ENCODE measurements at regions not wholly inside any gene's neighbourhood (a gene's known extent, or its start where the extent isn't known, plus 50 kb on each side); places are given as distances from the start of the nearest gene placed in this dataset.
"Not testable (repeated sequence)": the region's sequence is repeated elsewhere in the genome, so short reads cannot be mapped to it uniquely, and the experiment has no call there.

GRCh38 chr6:134569996-134570395, 252.1 kb upstream of the SGK1 start:
- H3K27ac Mint-ChIP-seq = peak overlapping the region in 3 of 8 donors; percentile 7 to 37 (median 8)
- H3K36me3 Mint-ChIP-seq = peaks cover 0 to 26% (median 0%) of the 10 kb centered on the region in 3 donors
- peak overlapping the region in 2 of 7 donors; percentile 18 to 25 for H3K4me3 Mint-ChIP-seq
- H3K27ac ChIP-seq (ENCODE audit: low read depth, low read length); H3K36me3 ChIP-seq (ENCODE audit: insufficient read depth, low read length); POLR2A ChIA-PET; H3K4me3 ChIP-seq (ENCODE audit: low read length); CTCF ChIA-PET; H3K4me1 Mint-ChIP-seq; H3K27me3 ChIP-seq (ENCODE audit: insufficient read depth, low read length, poor library complexity, severe bottlenecking); H3K4me1 ChIP-seq (ENCODE audit: insufficient read depth, low read length); H3K9me3 ChIP-seq (ENCODE audit: low read length); H3K9me3 Mint-ChIP-seq; DNase-seq: not testable (repeated sequence)
- peaks cover 7 to 20% of the 10 kb centered on the region in 2 donors for H3K27me3 Mint-ChIP-seq

DNA sequence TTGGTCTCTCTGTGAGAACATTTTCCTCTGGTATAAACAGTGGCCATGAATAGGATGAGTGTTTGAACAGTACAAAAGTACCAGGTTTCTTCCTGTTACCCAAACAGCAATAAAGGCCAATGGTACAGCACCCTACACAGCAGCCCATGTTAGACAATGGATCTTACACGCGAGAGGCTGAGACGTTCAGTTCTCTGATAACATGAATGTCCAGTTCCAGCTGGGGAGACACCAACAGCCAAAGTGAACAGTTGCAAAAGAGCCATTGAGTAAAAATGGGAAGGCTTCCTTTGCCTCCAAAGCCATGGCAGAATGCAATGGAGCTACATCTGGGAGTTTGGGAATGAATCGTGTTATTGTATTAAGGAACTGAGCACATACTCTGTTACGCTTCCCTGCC, 246.8 kb upstream of the SGK1 start:
- Mint-ChIP-seq H3K36me3 (peaks cover 0 to 16% (median 0%) of the 10 kb centered on the region in 3 donors), H3K4me3 (no peak overlapping the region), H3K27ac (no peak overlapping the region), H3K27me3 (peaks cover 4 to 9% of the 10 kb centered on the region in 2 donors), H3K9me3 (no peaks in the 10 kb centered on the region), H3K4me1 (peaks cover under 1 to 3% (median 2%) of the 10 kb centered on the region in 3 donors)
- CTCF ChIA-PET = no interaction called here
- Histone ChIP-seq H3K4me3 (ENCODE audit: low read length) (no peak overlapping the region), H3K36me3 (ENCODE audit: insufficient read depth, low read length) (no peaks in the 10 kb centered on the region), H3K27me3 (ENCODE audit: insufficient read depth, low read length, poor library complexity, severe bottlenecking) (no peaks in the 10 kb centered on the region), H3K9me3 (ENCODE audit: low read length) (no peaks in the 10 kb centered on the region), H3K27ac (ENCODE audit: low read depth, low read length) (no peak overlapping the region), H3K4me1 (ENCODE audit: insufficient read depth, low read length) (no peaks in the 10 kb centered on the region)
- DNase-seq = no peak
- POLR2A ChIA-PET = no interaction called here

- Histone ChIP-seq H3K4me1 (ENCODE audit: insufficient read depth, low read length) (no peaks in the 10 kb centered on the region), H3K36me3 (ENCODE audit: insufficient read depth, low read length) (no peaks in the 10 kb centered on the region), H3K9me3 (ENCODE audit: low read length) (no peaks in the 10 kb centered on the region), H3K27ac (ENCODE audit: low read depth, low read length) (no peak overlapping the region), H3K27me3 (ENCODE audit: insufficient read depth, low read length, poor library complexity, severe bottlenecking) (no peaks in the 10 kb centered on the region), H3K4me3 (ENCODE audit: low read length) (no peak overlapping the region)
- H3K4me1 Mint-ChIP-seq = no peaks in the 10 kb centered on the region
- no peak overlapping the region for H3K4me3 Mint-ChIP-seq
- peaks cover 0 to 1% (median 0%) of the 10 kb centered on the region in 5 donors for H3K9me3 Mint-ChIP-seq
- no peak overlapping the region for H3K27ac Mint-ChIP-seq
- no peak for DNase-seq
- POLR2A ChIA-PET = no interaction called here
- H3K36me3 Mint-ChIP-seq = peaks cover 0 to 4% (median 0%) of the 10 kb centered on the region in 3 donors
- CTCF ChIA-PET = no interaction called here
- no peaks in the 10 kb centered on the region for H3K27me3 Mint-ChIP-seq
Observed at GRCh38 chr6:134560019-134560418, 242.1 kb upstream of the SGK1 start.

DNA sequence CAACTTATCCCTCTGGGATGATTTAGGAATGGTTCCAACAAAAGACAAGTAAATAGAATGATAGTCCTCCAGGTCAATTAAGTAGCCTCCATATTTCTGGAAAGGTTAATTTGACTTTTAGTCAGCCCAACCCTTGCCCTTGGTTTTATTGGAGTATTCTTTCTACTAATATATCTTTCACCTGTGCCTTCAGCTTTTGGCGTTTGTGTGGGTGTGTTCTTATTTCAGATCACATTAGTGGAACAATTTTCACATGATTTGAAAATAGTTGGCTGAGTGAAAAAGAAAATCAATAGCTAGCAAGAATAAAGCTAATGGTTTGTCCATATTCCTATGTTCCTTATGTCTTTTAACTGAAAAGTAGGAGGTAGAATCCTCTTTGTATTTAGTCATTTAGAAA, 239.6 kb upstream of the SGK1 start:
- no peak overlapping the region for H3K4me3 ChIP-seq (ENCODE audit: low read length)
- Mint-ChIP-seq H3K4me1 (no peaks in the 10 kb centered on the region), H3K27me3 (no peaks in the 10 kb centered on the region), H3K9me3 (peaks cover 0 to 1% (median 0%) of the 10 kb centered on the region in 5 donors), H3K36me3 (peaks cover 0 to 4% (median 0%) of the 10 kb centered on the region in 3 donors), H3K4me3 (no peak overlapping the region), H3K27ac (no peak overlapping the region)
- H3K4me1 ChIP-seq (ENCODE audit: insufficient read depth, low read length) = no peaks in the 10 kb centered on the region
- ChIA-PET CTCF (no interaction called here), POLR2A (no interaction called here)
- no peaks in the 10 kb centered on the region for H3K27me3 ChIP-seq (ENCODE audit: insufficient read depth, low read length, poor library complexity, severe bottlenecking)
- DNase-seq = no peak
- no peak overlapping the region for H3K27ac ChIP-seq (ENCODE audit: low read depth, low read length)
- H3K36me3 ChIP-seq (ENCODE audit: insufficient read depth, low read length) = no peaks in the 10 kb centered on the region
- H3K9me3 ChIP-seq (ENCODE audit: low read length) = no peaks in the 10 kb centered on the region

- H3K9me3 Mint-ChIP-seq = peaks cover 0 to 1% (median 0%) of the 10 kb centered on the region in 5 donors
- no peaks in the 10 kb centered on the region for H3K4me1 Mint-ChIP-seq
- H3K27me3 ChIP-seq (ENCODE audit: insufficient read depth, low read length, poor library complexity, severe bottlenecking) = no peaks in the 10 kb centered on the region
- no peak overlapping the region for H3K27ac ChIP-seq (ENCODE audit: low read depth, low read length)
- H3K36me3 Mint-ChIP-seq = peaks cover 0 to 4% (median 0%) of the 10 kb centered on the region in 3 donors
- ChIA-PET POLR2A (no interaction called here), CTCF (no interaction called here)
- DNase-seq = no peak
- H3K36me3 ChIP-seq (ENCODE audit: insufficient read depth, low read length) = no peaks in the 10 kb centered on the region
- no peak overlapping the region for H3K4me3 ChIP-seq (ENCODE audit: low read length)
- H3K27ac Mint-ChIP-seq = no peak overlapping the region
- no peak overlapping the region for H3K4me3 Mint-ChIP-seq
- no peaks in the 10 kb centered on the region for H3K9me3 ChIP-seq (ENCODE audit: low read length)
- H3K4me1 ChIP-seq (ENCODE audit: insufficient read depth, low read length) = no peaks in the 10 kb centered on the region
- peaks cover 0 to 6% of the 10 kb centered on the region in 2 donors for H3K27me3 Mint-ChIP-seq
Observed at GRCh38 chr6:134555672-134556071, 237.8 kb upstream of the SGK1 start.

GRCh38 chr6:134553936-134554335, 236.0 kb upstream of the SGK1 start:
- Mint-ChIP-seq H3K9me3 (peaks cover 0 to 1% (median 0%) of the 10 kb centered on the region in 5 donors), H3K27ac (no peak overlapping the region), H3K4me1 (no peaks in the 10 kb centered on the region), H3K36me3 (peaks cover 0 to 4% (median 0%) of the 10 kb centered on the region in 3 donors), H3K27me3 (peaks cover 2 to 10% of the 10 kb centered on the region in 2 donors), H3K4me3 (no peak overlapping the region)
- no peak for DNase-seq
- Histone ChIP-seq H3K27me3 (ENCODE audit: insufficient read depth, low read length, poor library complexity, severe bottlenecking) (no peaks in the 10 kb centered on the region), H3K36me3 (ENCODE audit: insufficient read depth, low read length) (no peaks in the 10 kb centered on the region), H3K27ac (ENCODE audit: low read depth, low read length) (no peak overlapping the region), H3K4me1 (ENCODE audit: insufficient read depth, low read length) (no peaks in the 10 kb centered on the region), H3K4me3 (ENCODE audit: low read length) (no peak overlapping the region), H3K9me3 (ENCODE audit: low read length) (no peaks in the 10 kb centered on the region)
- CTCF ChIA-PET = no interaction called here
- POLR2A ChIA-PET = no interaction called here

DNA sequence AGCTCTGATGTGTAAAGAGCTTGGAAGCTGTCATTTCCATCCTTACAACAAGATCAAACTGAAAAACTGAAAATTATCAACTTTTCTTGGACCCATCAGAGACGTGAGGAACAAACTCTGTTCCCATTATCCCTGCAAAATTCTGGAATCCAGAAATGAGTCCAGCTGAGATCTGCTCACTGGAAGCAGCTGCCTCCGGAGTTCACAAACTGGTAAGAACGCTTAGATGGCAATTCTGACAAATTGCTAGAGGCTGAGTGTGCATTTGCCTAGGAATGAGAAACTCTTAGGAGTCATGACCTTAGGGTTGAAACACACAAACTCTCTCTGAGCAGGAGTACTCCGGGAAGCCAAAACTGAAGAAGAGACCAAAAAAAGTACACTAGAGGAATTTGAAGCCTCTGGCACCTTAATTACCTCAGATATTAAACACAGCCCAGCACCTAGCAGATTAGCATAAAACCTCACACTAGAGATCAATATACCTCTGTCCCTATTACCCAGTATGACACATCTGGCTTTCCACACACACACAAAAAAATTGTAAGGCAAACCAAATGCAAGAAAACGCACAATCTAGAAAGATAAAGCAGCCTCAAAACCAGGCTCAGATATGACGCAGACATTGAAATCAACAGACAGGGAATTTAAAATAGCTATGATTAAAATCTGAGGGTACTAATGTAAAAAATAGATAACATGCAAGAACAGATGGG, 233.5 kb upstream of the SGK1 start:
- Mint-ChIP-seq H3K27ac (no peak overlapping the region), H3K27me3 (peaks cover 2 to 15% of the 10 kb centered on the region in 2 donors), H3K4me1 (no peaks in the 10 kb centered on the region), H3K4me3 (no peak overlapping the region), H3K36me3 (peaks cover 0 to 9% (median 0%) of the 10 kb centered on the region in 3 donors), H3K9me3 (peaks cover 0 to 1% (median 0%) of the 10 kb centered on the region in 5 donors)
- no peaks in the 10 kb centered on the region for H3K4me1 ChIP-seq (ENCODE audit: insufficient read depth, low read length)
- no peak overlapping the region for H3K4me3 ChIP-seq (ENCODE audit: low read length)
- no peak overlapping the region for H3K27ac ChIP-seq (ENCODE audit: low read depth, low read length)
- H3K36me3 ChIP-seq (ENCODE audit: insufficient read depth, low read length) = no peaks in the 10 kb centered on the region
- H3K27me3 ChIP-seq (ENCODE audit: insufficient read depth, low read length, poor library complexity, severe bottlenecking) = no peaks in the 10 kb centered on the region
- ChIA-PET POLR2A (no interaction called here), CTCF (no interaction called here)
- no peak for DNase-seq
- no peaks in the 10 kb centered on the region for H3K9me3 ChIP-seq (ENCODE audit: low read length)

DNA sequence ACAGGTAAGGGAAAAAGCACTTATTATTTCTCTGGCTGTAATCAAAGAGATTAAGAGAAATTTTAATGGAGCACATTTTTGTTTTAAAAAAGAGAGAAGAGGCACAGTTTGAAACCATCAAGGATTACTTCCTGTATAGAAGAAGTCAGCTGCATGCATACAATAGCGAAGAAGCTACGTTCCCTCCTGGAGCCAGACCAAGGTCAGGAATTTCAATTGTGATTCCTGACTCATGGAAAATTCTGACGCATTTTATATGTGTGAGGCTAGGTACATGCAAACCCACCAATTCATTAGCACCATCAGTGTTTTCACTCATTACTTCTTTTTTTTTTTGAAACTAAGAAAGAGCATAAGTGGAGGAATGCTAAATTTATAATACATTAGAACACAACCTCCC, 232.7 kb upstream of the SGK1 start:
- Mint-ChIP-seq H3K36me3 (peaks cover 0 to 7% (median 0%) of the 10 kb centered on the region in 3 donors), H3K9me3 (no peaks in the 10 kb centered on the region), H3K27ac (peak overlapping the region in 1 of 8 donors; percentile 74), H3K27me3 (peaks cover 2 to 15% of the 10 kb centered on the region in 2 donors), H3K4me3 (no peak overlapping the region), H3K4me1 (no peaks in the 10 kb centered on the region)
- DNase-seq = no peak
- Histone ChIP-seq H3K9me3 (ENCODE audit: low read length) (no peaks in the 10 kb centered on the region), H3K27me3 (ENCODE audit: insufficient read depth, low read length, poor library complexity, severe bottlenecking) (no peaks in the 10 kb centered on the region), H3K36me3 (ENCODE audit: insufficient read depth, low read length) (no peaks in the 10 kb centered on the region), H3K27ac (ENCODE audit: low read depth, low read length) (no peak overlapping the region), H3K4me1 (ENCODE audit: insufficient read depth, low read length) (no peaks in the 10 kb centered on the region), H3K4me3 (ENCODE audit: low read length) (no peak overlapping the region)
- CTCF ChIA-PET = no interaction called here
- POLR2A ChIA-PET = no interaction called here
